ENCODE measurements at regions not wholly inside any gene's neighbourhood (a gene's known extent, or its start where the extent isn't known, plus 50 kb on each side); places are given as distances from the start of the nearest gene placed in this dataset.

DNA sequence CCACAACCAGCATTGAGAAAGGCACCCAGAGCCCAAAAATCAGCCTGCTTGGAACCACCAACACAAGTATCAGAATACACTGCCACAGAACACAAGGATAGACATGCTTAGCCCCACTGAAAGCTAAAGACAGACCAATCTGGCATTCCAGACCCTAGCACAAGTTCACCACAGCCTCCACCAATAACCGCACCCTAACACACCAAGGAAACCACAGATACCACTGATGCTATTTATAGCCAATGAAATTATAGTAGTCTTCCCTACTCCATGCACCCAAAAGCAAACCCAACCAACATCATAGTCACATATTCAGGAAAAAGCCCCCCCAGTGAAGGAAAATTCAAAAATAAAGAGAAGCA, 83.9 kb upstream of the STT3B start:
- Mint-ChIP-seq H3K4me1 (peaks cover 14% of the 10 kb centered on the region), H3K9me3 (peaks cover 22% of the 10 kb centered on the region)
- no peak overlapping the region for H3K4me3 ChIP-seq

DNA sequence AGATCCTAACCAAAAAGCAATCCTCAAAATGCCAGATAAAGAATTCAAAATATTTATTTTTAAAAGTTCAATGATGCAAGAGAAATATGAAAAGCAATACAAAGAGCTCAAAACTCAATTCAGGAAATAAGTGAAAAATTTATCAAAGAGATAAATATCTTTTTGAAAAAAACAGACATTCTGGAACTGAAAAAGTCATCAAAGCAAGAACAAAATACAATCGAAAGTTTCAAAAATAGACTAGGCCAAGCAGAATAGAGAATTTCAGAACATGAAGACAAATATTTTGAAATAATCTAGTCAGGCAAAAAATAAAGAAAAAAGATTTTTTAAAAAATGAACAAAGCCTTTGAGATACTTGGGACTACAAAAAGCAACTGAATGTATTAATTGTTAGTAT, 83.4 kb upstream of the STT3B start:
- Histone ChIP-seq H3K9ac (no peak overlapping the region), H3F3A (ENCODE audit: low read depth) (no peaks in the 10 kb centered on the region), H4K20me1 (ENCODE audit: low read depth) (no peaks in the 10 kb centered on the region), H3K36me3 (no peaks in the 10 kb centered on the region), H3K9me3 (ENCODE audit: low read depth) (no peaks in the 10 kb centered on the region), H3K4me1 (peaks cover 3% of the 10 kb centered on the region), H3K4me2 (no peak overlapping the region), H2AFZ (replicated peaks) (no peak overlapping the region), H3K27ac (no peak overlapping the region), H3K4me3 (no peak overlapping the region), H3K27me3 (no peaks in the 10 kb centered on the region), H3K79me2 (ENCODE audit: low read depth) (no peaks in the 10 kb centered on the region)
- peaks cover 8% of the 10 kb centered on the region for H3K27me3 Mint-ChIP-seq (ENCODE audit: insufficient read depth, low read depth)
- peaks cover 5% of the 10 kb centered on the region for H3K36me3 Mint-ChIP-seq
- no peak for DNase-seq (ENCODE audit: low spot score)
- no peak overlapping the region for H3K4me3 Mint-ChIP-seq
- H3K4me1 Mint-ChIP-seq: peaks cover 13% of the 10 kb centered on the region
- H3K27ac Mint-ChIP-seq: no peak overlapping the region
- no peak for TF ChIP-seq EZH2phosphoT487 (IDR thresholded peaks at IDR 0.05)
- peaks cover 22% of the 10 kb centered on the region for H3K9me3 Mint-ChIP-seq

More for the DNA sequence above, 83.9 kb upstream of the STT3B start:
- Histone ChIP-seq H2AFZ (replicated peaks) (no peak overlapping the region), H3K36me3 (no peaks in the 10 kb centered on the region), H3K9me3 (ENCODE audit: low read depth) (no peaks in the 10 kb centered on the region), H4K20me1 (ENCODE audit: low read depth) (no peaks in the 10 kb centered on the region), H3K4me2 (no peak overlapping the region), H3K27me3 (no peaks in the 10 kb centered on the region), H3K9ac (no peak overlapping the region), H3K4me1 (peaks cover 3% of the 10 kb centered on the region), H3F3A (ENCODE audit: low read depth) (no peaks in the 10 kb centered on the region), H3K79me2 (ENCODE audit: low read depth) (no peaks in the 10 kb centered on the region), H3K27ac (no peak overlapping the region)
- Mint-ChIP-seq H3K27me3 (ENCODE audit: insufficient read depth, low read depth) (peaks cover 8% of the 10 kb centered on the region), H3K27ac (no peak overlapping the region), H3K4me3 (no peak overlapping the region), H3K36me3 (peaks cover 5% of the 10 kb centered on the region)
- TF ChIP-seq CTCF (IDR thresholded peaks at IDR 0.05) (no peak), EZH2phosphoT487 (IDR thresholded peaks at IDR 0.05) (no peak), EZH2 (IDR thresholded peaks at IDR 0.05) (no peak)
- no peak for DNase-seq (ENCODE audit: low spot score)

- peaks cover 5% of the 10 kb centered on the region for H3K4me1 Mint-ChIP-seq
- no peak overlapping the region for H2AFZ ChIP-seq (replicated peaks)
- H3K36me3 ChIP-seq: no peaks in the 10 kb centered on the region
- H3K27ac Mint-ChIP-seq: no peak overlapping the region
- no peaks in the 10 kb centered on the region for H3K4me1 ChIP-seq
- no peak overlapping the region for H3K4me3 Mint-ChIP-seq
- no peak overlapping the region for H3K27ac ChIP-seq
- no peak overlapping the region for H3K9ac ChIP-seq
- H3K9me3 ChIP-seq (ENCODE audit: low read depth): no peaks in the 10 kb centered on the region
- TF ChIP-seq CTCF (IDR thresholded peaks at IDR 0.05): no peak
- TF ChIP-seq EZH2 (IDR thresholded peaks at IDR 0.05): no peak
- TF ChIP-seq EZH2phosphoT487 (IDR thresholded peaks at IDR 0.05): no peak
- no peak overlapping the region for H3K4me2 ChIP-seq
- H3K27me3 Mint-ChIP-seq (ENCODE audit: insufficient read depth, low read depth): peaks cover 8% of the 10 kb centered on the region
- H4K20me1 ChIP-seq (ENCODE audit: low read depth): no peaks in the 10 kb centered on the region
- no peaks in the 10 kb centered on the region for H3K27me3 ChIP-seq
- no peak overlapping the region for H3K4me3 ChIP-seq
- peaks cover 22% of the 10 kb centered on the region for H3K9me3 Mint-ChIP-seq
- no peak for DNase-seq (ENCODE audit: low spot score)
- H3K79me2 ChIP-seq (ENCODE audit: low read depth): no peaks in the 10 kb centered on the region
- H3F3A ChIP-seq (ENCODE audit: low read depth): no peaks in the 10 kb centered on the region
- H3K36me3 Mint-ChIP-seq: peaks cover 5% of the 10 kb centered on the region
These were observed 82.4 kb upstream of the STT3B start for GRCh38 chr3:31450345-31450744.

DNA sequence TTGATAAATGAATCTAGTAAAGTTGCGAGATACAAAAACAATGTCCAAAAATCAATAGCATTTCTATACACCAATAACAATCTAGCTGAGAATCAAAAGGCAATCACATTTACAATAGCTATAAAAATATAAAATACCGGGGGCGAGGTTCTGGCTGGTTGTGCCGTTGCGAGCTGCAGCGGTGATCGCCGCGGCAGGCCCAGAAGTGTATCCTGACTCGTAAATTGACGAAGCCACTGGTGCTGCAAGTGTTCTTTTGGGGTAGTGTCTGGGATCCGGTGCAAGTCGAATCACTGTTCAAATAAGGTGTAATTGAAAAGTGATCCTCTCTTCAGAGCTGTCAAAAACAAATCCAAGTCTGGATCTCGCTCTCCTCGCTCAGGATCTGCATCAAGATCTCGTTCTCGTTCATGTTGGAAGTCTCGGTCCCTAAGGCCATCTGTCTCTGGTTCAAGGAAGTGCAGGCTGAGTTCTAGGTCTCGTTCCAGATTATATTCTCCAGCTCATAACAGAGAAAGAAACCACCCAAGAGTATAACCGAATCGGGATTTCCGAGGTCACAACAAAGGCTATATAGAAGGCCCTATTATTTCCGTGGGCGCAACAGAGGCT, 80.1 kb upstream of the STT3B start:
- Histone ChIP-seq H3K9me3 (ENCODE audit: low read depth) (no peaks in the 10 kb centered on the region), H3K4me3 (no peak overlapping the region), H3K9ac (no peak overlapping the region), H3K4me1 (no peaks in the 10 kb centered on the region), H4K20me1 (ENCODE audit: low read depth) (no peaks in the 10 kb centered on the region), H2AFZ (replicated peaks) (no peak overlapping the region), H3F3A (ENCODE audit: low read depth) (no peaks in the 10 kb centered on the region), H3K79me2 (ENCODE audit: low read depth) (no peaks in the 10 kb centered on the region), H3K4me2 (no peak overlapping the region), H3K27me3 (no peaks in the 10 kb centered on the region), H3K36me3 (no peaks in the 10 kb centered on the region), H3K27ac (no peak overlapping the region)
- Mint-ChIP-seq H3K36me3 (peaks cover 5% of the 10 kb centered on the region), H3K4me3 (no peak overlapping the region), H3K9me3 (peaks cover 26% of the 10 kb centered on the region), H3K4me1 (no peaks in the 10 kb centered on the region), H3K27me3 (ENCODE audit: insufficient read depth, low read depth) (peaks cover 10% of the 10 kb centered on the region), H3K27ac (no peak overlapping the region)
- DNase-seq (ENCODE audit: low spot score): no peak
- TF ChIP-seq EZH2 (IDR thresholded peaks at IDR 0.05) (no peak), EZH2phosphoT487 (IDR thresholded peaks at IDR 0.05) (no peak), CTCF (IDR thresholded peaks at IDR 0.05) (no peak)

Data from neural progenitor cell (in vitro differentiated cells).